HepG2 (cell line): ENCODE measurements at regions not wholly inside any gene's neighbourhood (a gene's known extent, or its start where the extent isn't known, plus 50 kb on each side); places are given as distances from the start of the nearest gene placed in this dataset.

Source experiments
- ATAC-seq: fragments of 200-7000 bp; cut with Tn5 transposase; 3 replicates; pipeline ENCODE4 v1.9.1; 2020; ENCODE audit warnings: mild to moderate bottlenecking, moderate library complexity
- BruUV-seq: library from RNA; stranded (reverse); fragments of 400-500 nt; replicated peaks from 2 replicates; lab custom pipeline; 2021; lab: Mats Ljungman, UMichigan
- CTCF ChIA-PET: fragments of 300-600 bp; formaldehyde crosslinking; extraction: SDS; loops from one replicate; lab custom pipeline; 2021; ENCODE audit warnings: low total read pairs, inconsistent platforms, low intra/inter-chr PET ratio; lab: Yijun Ruan, JAX
- POLR2A ChIA-PET: fragments of 350-600 bp; sonication (Branson Sonifier 250); formaldehyde crosslinking; loops from one replicate; lab custom pipeline; 2020; ENCODE audit warnings: antibody characterized with exemption, inconsistent platforms; lab: Yijun Ruan, JAX
- DNase-seq: peaks from one replicate; pipeline ENCODE4 v3.0.0-alpha.2; 2015; ENCODE audit warnings: low spot score
- FAIRE-seq: peaks from 3 replicates; lab custom pipeline; 2011; peaks lifted over from hg19 to GRCh38; lab: Jason Lieb, UNC
- H2AFZ ChIP-seq: one replicate; pipeline ENCODE4 v1.6.1; 2011; ENCODE audit warnings: low read length, inconsistent platforms
- H3K27ac ChIP-seq: fragments of 300-600 bp; 3 replicates; pipeline ENCODE4 v1.8.0; 2011; ENCODE audit warnings: mixed run types, mild to moderate bottlenecking, mixed read lengths, low read length, inconsistent platforms; ENCODE audit not compliant: insufficient read depth; ENCODE audit errors: extremely low read length
- H3K27me3 ChIP-seq, 2 experiments: fragments of 200-600 bp in 1 of 2; 2 replicates in 1 of 2; 3 replicates in 1 of 2; pipeline versions ENCODE4 v1.6.0 to v1.8.0; 2011; ENCODE audit warnings: low read length in 2 of 2, mild to moderate bottlenecking in 2 of 2, moderate library complexity in 2 of 2, inconsistent platforms in 1 of 2; ENCODE audit not compliant: insufficient read depth in 2 of 2, control insufficient read depth in 1 of 2
- H3K36me3 ChIP-seq, 2 experiments: fragments of 200-600 bp in 1 of 2; replicated peaks in 1 of 2; 2 replicates in 1 of 2; 3 replicates in 1 of 2; pipeline versions ENCODE4 v1.5.1 to v1.8.0; 2011; ENCODE audit warnings: low read length in 2 of 2, inconsistent platforms in 1 of 2; ENCODE audit not compliant: insufficient read depth in 2 of 2, control insufficient read depth in 1 of 2
- H3K4me1 ChIP-seq: 2 replicates; pipeline ENCODE4 v1.5.1; 2012; ENCODE audit warnings: low read length, inconsistent platforms; ENCODE audit not compliant: insufficient read depth
- H3K4me2 ChIP-seq: 2 replicates; pipeline ENCODE4 v1.6.0; 2011; ENCODE audit warnings: low read depth, low read length, inconsistent platforms
- H3K4me3 ChIP-seq, 3 experiments: fragments of 200-600 bp in 1 of 3; sonication (generic), shearing (Covaris generic) in 1 of 3; replicated peaks in 1 of 3; 2 replicates each; pipeline ENCODE4 v1.5.1; 2011 to 2016; ENCODE audit warnings: low read length in 3 of 3, inconsistent platforms in 2 of 3, low read depth in 2 of 3, mild to moderate bottlenecking in 2 of 3, control low read depth in 1 of 3, mixed read lengths in 1 of 3; ENCODE audit not compliant: insufficient read depth in 1 of 3
- H3K79me2 ChIP-seq: one replicate; pipeline ENCODE4 v1.6.1; 2011; ENCODE audit warnings: low read length, inconsistent platforms; ENCODE audit not compliant: insufficient read depth
- H3K9ac ChIP-seq: 2 replicates; pipeline ENCODE4 v1.6.0; 2011; ENCODE audit warnings: mild to moderate bottlenecking, low read depth, low read length, inconsistent platforms; ENCODE audit not compliant: insufficient read depth
- H3K9me3 ChIP-seq: 2 replicates; pipeline ENCODE4 v1.5.1; 2012; ENCODE audit warnings: mild to moderate bottlenecking, low read length
- H4K20me1 ChIP-seq: 2 replicates; pipeline ENCODE4 v1.6.0; 2011; ENCODE audit warnings: inconsistent platforms, mild to moderate bottlenecking, low read length, moderate library complexity; ENCODE audit not compliant: insufficient read depth
- CCAR2 ChIP-seq: fragments of 200-400 bp; formaldehyde crosslinking; optimal IDR thresholded peaks from 2 replicates; pipeline ENCODE3; 2018; ENCODE audit warnings: low read depth, mild to moderate bottlenecking, low read length, moderate library complexity
- CCDC6 ChIP-seq: sonication (generic); formaldehyde crosslinking; IDR thresholded peaks from 2 replicates; pipeline ENCODE4 v1.8.1; 2022; ENCODE audit warnings: mild to moderate bottlenecking, missing genetic modification reagents, moderate library complexity
- DMAP1 ChIP-seq: IDR thresholded peaks from 2 replicates; pipeline ENCODE4 v1.6.1; 2016
- MAF1 ChIP-seq: sonication (generic); formaldehyde crosslinking; IDR thresholded peaks from 2 replicates; pipeline ENCODE4 v1.5.0; 2020; ENCODE audit warnings: missing genetic modification reagents, borderline replicate concordance
- MEIS2 ChIP-seq: sonication (generic); formaldehyde crosslinking; IDR thresholded peaks from 2 replicates; pipeline ENCODE4 v1.9.0; 2021; ENCODE audit warnings: mild to moderate bottlenecking, missing genetic modification reagents
- NR2F6 ChIP-seq, 2 experiments: IDR thresholded peaks; 2 replicates each; pipeline ENCODE4 v1.6.1; 2016; ENCODE audit warnings: antibody characterized with exemption in 1 of 2, mild to moderate bottlenecking in 1 of 2
- SCMH1 ChIP-seq: sonication (generic); formaldehyde crosslinking; IDR thresholded peaks from 2 replicates; pipeline ENCODE4 v1.9.0; 2021; ENCODE audit warnings: missing genetic modification reagents, mild to moderate bottlenecking, borderline replicate concordance
- ZNF124 ChIP-seq: sonication (generic); formaldehyde crosslinking; IDR thresholded peaks from 2 replicates; pipeline ENCODE4 v1.4.0; 2020; ENCODE audit warnings: missing genetic modification reagents
- ZNF317 ChIP-seq: sonication (generic); formaldehyde crosslinking; IDR thresholded peaks from 2 replicates; pipeline ENCODE4 v1.5.0; 2020; ENCODE audit warnings: mild to moderate bottlenecking, missing genetic modification reagents
- ZNF569 ChIP-seq: sonication (generic); formaldehyde crosslinking; IDR thresholded peaks from 2 replicates; pipeline ENCODE4 v1.5.0; 2020; ENCODE audit warnings: mild to moderate bottlenecking, missing genetic modification reagents, moderate library complexity, borderline replicate concordance
- ZNF615 ChIP-seq: sonication (generic); formaldehyde crosslinking; IDR thresholded peaks from 2 replicates; pipeline ENCODE4 v1.5.0; 2020; ENCODE audit warnings: mild to moderate bottlenecking, missing genetic modification reagents, borderline replicate concordance
- ZSCAN20 ChIP-seq: sonication (generic); formaldehyde crosslinking; IDR thresholded peaks from 2 replicates; pipeline ENCODE4 v1.4.0; 2020; ENCODE audit warnings: missing genetic modification reagents, mild to moderate bottlenecking, borderline replicate concordance
- WGBS: methylation state at CpG from one replicate; pipeline ENCODE4 v1.1.6; 2017; ENCODE audit warnings: low lambda C conversion rate; 5-methylcytosine and 5-hydroxymethylcytosine counted together
- in situ Hi-C: cut with HindIII; loops from 2 replicates; pipeline ENCODE4 v1.10.0; 2017; ENCODE audit warnings: low pct_unique_long_range_greater_than_20kb; ENCODE audit not compliant: extremely low pct_ligation_motif_present
- intact Hi-C: fragments of 100-400 bp; cut with micrococcal nuclease; formaldehyde crosslinking; loops from one replicate; pipeline ENCODE4 v1.10.0; 2022; ENCODE audit not compliant: unreplicated experiment

DNA sequence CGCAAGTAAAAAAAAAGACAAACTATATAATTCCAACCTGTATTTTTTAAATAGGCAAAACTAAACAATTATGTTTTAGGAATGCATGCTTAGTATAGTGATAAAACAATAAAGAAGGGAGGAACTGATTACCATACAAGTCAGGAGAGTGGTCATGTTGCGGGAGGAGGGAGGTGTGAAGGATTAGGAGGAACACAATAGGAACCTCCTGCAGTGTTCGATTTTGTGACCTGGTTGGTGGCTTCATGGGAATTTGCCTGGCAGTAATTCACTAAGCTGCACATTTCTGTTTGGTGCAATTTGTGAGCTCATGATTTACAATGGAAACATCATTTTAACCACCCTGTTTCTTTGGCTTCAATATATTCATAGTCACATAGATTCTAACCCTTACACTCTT is 78.3 kb downstream of the TPRA1 start (continued):
- TF ChIP-seq ZSCAN20 (CRISPR knock-in tag) (no peak), MEIS2 (CRISPR knock-in tag) (no peak), SCMH1 (no peak), NR2F6 (IDR thresholded peaks at IDR 0.05) (no peak), NR2F6 (CRISPR knock-in tag; IDR thresholded peaks at IDR 0.05) (no peak), ZNF615 (CRISPR knock-in tag) (no peak), DMAP1 (CRISPR knock-in tag) (no peak), CCDC6 (CRISPR knock-in tag) (no peak), ZNF124 (CRISPR knock-in tag) (no peak), ZNF569 (CRISPR knock-in tag) (no peak), CCAR2 (no peak)

DNA sequence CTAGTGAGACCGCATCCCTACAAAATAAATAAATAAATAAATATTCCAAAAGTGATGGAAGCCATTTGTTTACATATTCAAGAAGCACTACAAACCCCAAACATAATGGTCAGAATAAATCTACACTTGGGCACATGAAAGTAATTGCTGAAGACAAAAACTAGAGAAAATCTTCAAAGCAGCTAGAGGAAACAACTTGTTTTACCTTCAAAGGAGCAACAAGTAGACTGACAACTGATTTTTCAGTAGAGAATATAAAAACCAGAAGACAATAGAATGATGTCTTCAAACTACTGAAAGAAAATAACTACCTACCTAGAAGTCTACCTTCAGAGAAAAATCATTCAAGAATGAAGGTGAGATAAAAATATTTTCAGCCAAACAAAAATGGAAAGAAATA is 89.4 kb downstream of the TPRA1 start:
- peaks cover 1 to 4% of the 10 kb centered on the region in 2 experiments; a peak in 2 of 5 replicates for H3K27me3 ChIP-seq
- no peaks in the 10 kb centered on the region for H3K79me2 ChIP-seq
- no peak overlapping the region for H3K4me2 ChIP-seq
- 0% methylated on average over 1 of the region's 1 CpG for WGBS
- in situ Hi-C loops = no loop called here
- H3K4me1 ChIP-seq = no peaks in the 10 kb centered on the region
- H3K9ac ChIP-seq = no peak overlapping the region
- no peaks in the 10 kb centered on the region for H3K36me3 ChIP-seq
- no peaks in the 10 kb centered on the region for H3K9me3 ChIP-seq
- DNase-seq = no peak
- H3K27ac ChIP-seq = no peak overlapping the region
- CTCF ChIA-PET = no interaction called here
- peak; percentile 79 for TF ChIP-seq ZNF317
- no peak for TF ChIP-seq MAF1 (CRISPR knock-in tag)
- no peak for ATAC-seq
- FAIRE-seq = no peak
- no peaks in the 10 kb centered on the region for H4K20me1 ChIP-seq
- intact Hi-C loops = no loop called here
- no peak overlapping the region for H2AFZ ChIP-seq
- POLR2A ChIA-PET = no interaction called here
- H3K4me3 ChIP-seq = no peak overlapping the region
- BruUV-seq = no TSS peak
